OCI-LY1 (cell line): ENCODE measurements at regions not wholly inside any gene's neighbourhood (a gene's known extent, or its start where the extent isn't known, plus 50 kb on each side); places are given as distances from the start of the nearest gene placed in this dataset.

Experiments used
- H2AFZ ChIP-seq: fragments of 200-600 bp; sonication (generic), shearing (Covaris generic); 2 replicates; pipeline ENCODE4 v1.6.0; 2014; ENCODE audit warnings: antibody characterized with exemption, mild to moderate bottlenecking, low read length
- H3F3A ChIP-seq: fragments of 200-600 bp; sonication (generic), shearing (Covaris generic); 2 replicates; pipeline ENCODE4 v1.6.0; 2014; ENCODE audit warnings: mild to moderate bottlenecking, antibody characterized with exemption, low read length, moderate library complexity; ENCODE audit not compliant: insufficient read depth
- H3K27ac ChIP-seq: fragments of 200-600 bp; sonication (generic); 2 replicates; pipeline ENCODE4 v1.5.1; 2014; ENCODE audit warnings: low read length, mixed run types, mild to moderate bottlenecking, low read depth; ENCODE audit not compliant: poor library complexity, severe bottlenecking
- H3K27me3 ChIP-seq: fragments of 200-600 bp; sonication (generic); 2 replicates; pipeline ENCODE4 v1.6.0; 2014; ENCODE audit warnings: antibody characterized with exemption, mild to moderate bottlenecking, low read length, moderate library complexity; ENCODE audit not compliant: insufficient read depth
- H3K36me3 ChIP-seq: fragments of 200-600 bp; sonication (generic); 2 replicates; pipeline ENCODE4 v1.6.1; 2014; ENCODE audit warnings: mild to moderate bottlenecking, antibody characterized with exemption, low read length, moderate library complexity, mixed read lengths; ENCODE audit not compliant: insufficient read depth
- H3K4me1 ChIP-seq: fragments of 200-600 bp; sonication (generic); 2 replicates; pipeline ENCODE4 v1.5.1; 2014; ENCODE audit warnings: mild to moderate bottlenecking, low read length, moderate library complexity; ENCODE audit not compliant: insufficient read depth, severe bottlenecking
- H3K4me2 ChIP-seq: fragments of 200-600 bp; sonication (generic), shearing (Covaris generic); 2 replicates; pipeline ENCODE4 v1.6.1; 2014; ENCODE audit warnings: low read length
- H3K4me3 ChIP-seq: fragments of 200-600 bp; sonication (generic); 2 replicates; pipeline ENCODE4 v1.5.1; 2014; ENCODE audit warnings: low read length, low read depth, mild to moderate bottlenecking, mixed read lengths; ENCODE audit not compliant: poor library complexity, severe bottlenecking
- H3K79me2 ChIP-seq: fragments of 200-600 bp; shearing (Covaris generic); 2 replicates; pipeline ENCODE4 v1.6.1; 2016; ENCODE audit warnings: mixed run types, low read length, mixed read lengths; ENCODE audit not compliant: insufficient read depth
- H3K9ac ChIP-seq: fragments of 200-600 bp; sonication (generic), shearing (Covaris generic); 2 replicates; pipeline ENCODE4 v1.6.1; 2014; ENCODE audit warnings: mild to moderate bottlenecking, low read length, mixed read lengths
- H3K9me2 ChIP-seq: fragments of 200-600 bp; sonication (generic), shearing (Covaris generic); 2 replicates; pipeline ENCODE4 v1.6.1; 2014; ENCODE audit warnings: low read depth, mild to moderate bottlenecking, low read length, mixed read lengths
- H3K9me3 ChIP-seq: fragments of 200-600 bp; shearing (Covaris generic); 2 replicates; pipeline ENCODE4 v1.6.1; 2014; ENCODE audit warnings: low read length, mixed read lengths
- H4K20me1 ChIP-seq: fragments of 200-600 bp; sonication (generic), shearing (Covaris generic); 2 replicates; pipeline ENCODE4 v1.6.0; 2016; ENCODE audit warnings: mild to moderate bottlenecking, low read length; ENCODE audit not compliant: insufficient read depth
- EZH2 ChIP-seq: fragments of 200-600 bp; sonication (generic), shearing (Covaris generic); IDR thresholded peaks from 2 replicates; pipeline ENCODE4 v1.8.0; 2017; ENCODE audit warnings: borderline replicate concordance, mixed run types, mild to moderate bottlenecking, antibody characterized with exemption, low read length, moderate library complexity, mixed read lengths
- TF ChIP-seq, protein P1 (sequence below): fragments of 200-600 bp; sonication (generic), shearing (Covaris generic); IDR thresholded peaks from 2 replicates; pipeline ENCODE4 v1.5.1; 2017; ENCODE audit warnings: mild to moderate bottlenecking, antibody characterized with exemption, low read length, moderate library complexity, mixed read lengths

DNA sequence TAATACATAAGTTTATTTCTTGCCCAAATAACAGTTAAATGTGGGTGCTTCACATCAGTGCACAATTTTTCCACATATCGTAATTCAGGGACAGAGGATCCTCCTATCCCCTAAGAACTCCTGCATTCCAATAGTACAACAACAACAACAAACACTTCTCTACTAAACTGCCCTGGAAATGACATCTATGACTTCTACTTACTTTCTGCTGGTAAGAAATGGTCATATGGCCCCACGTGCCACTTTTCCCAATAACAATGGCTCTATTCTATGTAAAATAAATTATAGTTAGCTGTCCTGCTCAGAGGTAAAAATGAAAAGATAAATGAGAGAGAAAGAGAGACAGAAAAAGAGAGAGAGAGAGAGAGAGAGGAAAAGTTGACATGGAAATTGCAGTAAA, 308.5 kb downstream of the ATXN7L3B start:
- H3F3A ChIP-seq, result no peaks in the 10 kb centered on the region
- H3K36me3 ChIP-seq, result no peaks in the 10 kb centered on the region
- H3K79me2 ChIP-seq, result no peaks in the 10 kb centered on the region
- H3K4me1 ChIP-seq, result no peaks in the 10 kb centered on the region
- no peak overlapping the region for H3K4me2 ChIP-seq
- H3K27me3 ChIP-seq, result no peaks in the 10 kb centered on the region
- H3K9ac ChIP-seq, result no peak overlapping the region
- H3K27ac ChIP-seq, result no peak overlapping the region
- no peaks in the 10 kb centered on the region for H3K9me3 ChIP-seq
- no peak overlapping the region for H2AFZ ChIP-seq
- TF ChIP-seq, protein P1, sequence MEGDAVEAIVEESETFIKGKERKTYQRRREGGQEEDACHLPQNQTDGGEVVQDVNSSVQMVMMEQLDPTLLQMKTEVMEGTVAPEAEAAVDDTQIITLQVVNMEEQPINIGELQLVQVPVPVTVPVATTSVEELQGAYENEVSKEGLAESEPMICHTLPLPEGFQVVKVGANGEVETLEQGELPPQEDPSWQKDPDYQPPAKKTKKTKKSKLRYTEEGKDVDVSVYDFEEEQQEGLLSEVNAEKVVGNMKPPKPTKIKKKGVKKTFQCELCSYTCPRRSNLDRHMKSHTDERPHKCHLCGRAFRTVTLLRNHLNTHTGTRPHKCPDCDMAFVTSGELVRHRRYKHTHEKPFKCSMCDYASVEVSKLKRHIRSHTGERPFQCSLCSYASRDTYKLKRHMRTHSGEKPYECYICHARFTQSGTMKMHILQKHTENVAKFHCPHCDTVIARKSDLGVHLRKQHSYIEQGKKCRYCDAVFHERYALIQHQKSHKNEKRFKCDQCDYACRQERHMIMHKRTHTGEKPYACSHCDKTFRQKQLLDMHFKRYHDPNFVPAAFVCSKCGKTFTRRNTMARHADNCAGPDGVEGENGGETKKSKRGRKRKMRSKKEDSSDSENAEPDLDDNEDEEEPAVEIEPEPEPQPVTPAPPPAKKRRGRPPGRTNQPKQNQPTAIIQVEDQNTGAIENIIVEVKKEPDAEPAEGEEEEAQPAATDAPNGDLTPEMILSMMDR, result no peak
- TF ChIP-seq EZH2, result no peak
- no peaks in the 10 kb centered on the region for H3K9me2 ChIP-seq
- no peaks in the 10 kb centered on the region for H4K20me1 ChIP-seq
- no peak overlapping the region for H3K4me3 ChIP-seq

DNA sequence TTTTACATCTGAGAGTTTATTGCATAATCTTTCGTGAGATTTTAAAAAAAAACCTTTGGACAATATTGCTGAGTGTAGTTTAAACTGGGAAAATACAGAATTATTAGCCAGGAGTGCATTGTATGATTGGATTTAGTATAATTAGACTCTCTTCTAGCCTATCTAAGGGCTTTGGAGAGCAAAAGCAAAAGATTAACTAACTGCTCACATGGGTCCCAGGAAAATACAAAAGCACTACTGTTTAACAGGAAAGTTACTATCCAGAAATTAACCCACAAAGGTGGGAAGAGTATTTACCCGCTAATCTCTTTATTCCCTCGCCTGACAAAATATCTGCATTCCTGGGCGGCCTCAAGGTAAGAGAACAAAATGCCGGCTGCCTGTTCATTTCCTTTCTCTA, 309.5 kb downstream of the ATXN7L3B start:
- no peaks in the 10 kb centered on the region for H3K9me3 ChIP-seq
- H3K36me3 ChIP-seq, result no peaks in the 10 kb centered on the region
- no peaks in the 10 kb centered on the region for H3F3A ChIP-seq
- no peak overlapping the region for H3K9ac ChIP-seq
- no peaks in the 10 kb centered on the region for H3K27me3 ChIP-seq
- no peaks in the 10 kb centered on the region for H3K4me1 ChIP-seq
- H3K9me2 ChIP-seq, result no peaks in the 10 kb centered on the region
- no peak for TF ChIP-seq EZH2
- TF ChIP-seq, protein P1, result no peak
- H3K79me2 ChIP-seq, result no peaks in the 10 kb centered on the region
- no peaks in the 10 kb centered on the region for H4K20me1 ChIP-seq
- no peak overlapping the region for H3K27ac ChIP-seq
- no peak overlapping the region for H2AFZ ChIP-seq
- H3K4me2 ChIP-seq, result no peak overlapping the region
- H3K4me3 ChIP-seq, result no peak overlapping the region

DNA sequence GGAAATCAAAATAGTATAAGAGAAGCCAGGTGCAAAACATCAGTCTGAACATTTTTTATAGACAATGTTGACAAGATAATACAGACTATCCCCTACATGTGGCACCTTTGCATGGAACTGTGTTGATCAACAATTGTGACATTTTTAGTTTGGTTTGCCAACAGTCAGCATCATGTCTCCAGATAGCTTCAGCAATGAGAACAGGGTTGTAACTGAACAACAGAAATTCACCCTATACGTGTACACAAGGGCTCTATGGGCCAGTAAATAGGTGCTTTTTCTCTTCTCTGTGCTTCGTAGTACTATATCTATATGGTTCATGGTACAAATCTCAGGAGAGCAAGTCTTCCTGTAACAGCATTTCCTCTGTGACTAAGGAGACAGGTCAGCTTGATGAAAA, 310.4 kb downstream of the ATXN7L3B start:
- no peaks in the 10 kb centered on the region for H3K9me3 ChIP-seq
- H3K9me2 ChIP-seq, result no peaks in the 10 kb centered on the region
- H3K79me2 ChIP-seq, result no peaks in the 10 kb centered on the region
- H3K4me2 ChIP-seq, result no peak overlapping the region
- H3K9ac ChIP-seq, result no peak overlapping the region
- TF ChIP-seq EZH2, result no peak
- TF ChIP-seq, protein P1, result no peak
- no peaks in the 10 kb centered on the region for H3K4me1 ChIP-seq
- H3K36me3 ChIP-seq, result no peaks in the 10 kb centered on the region
- H3K27me3 ChIP-seq, result no peaks in the 10 kb centered on the region
- no peak overlapping the region for H2AFZ ChIP-seq
- no peak overlapping the region for H3K4me3 ChIP-seq
- H4K20me1 ChIP-seq, result no peaks in the 10 kb centered on the region
- H3K27ac ChIP-seq, result no peak overlapping the region
- H3F3A ChIP-seq, result no peaks in the 10 kb centered on the region
